ENCODE measurements at regions not wholly inside any gene's neighbourhood (a gene's known extent, or its start where the extent isn't known, plus 50 kb on each side); places are given as distances from the start of the nearest gene placed in this dataset.

- H3K79me2 ChIP-seq = no peaks in the 10 kb centered on the region
- no peak overlapping the region for H2AFZ ChIP-seq
- no peaks in the 10 kb centered on the region for H3K4me1 ChIP-seq
- no peaks in the 10 kb centered on the region for H3K36me3 ChIP-seq (ENCODE audit: control insufficient read depth, insufficient read depth, low read length)
- no peak overlapping the region for H3K4me3 ChIP-seq (ENCODE audit: low read depth, low read length)
- H3K27ac ChIP-seq = no peak overlapping the region
- no peak overlapping the region for H3K4me2 ChIP-seq (ENCODE audit: low read length)
- no peak for TF ChIP-seq CTCF (IDR thresholded peaks at IDR 0.05)
- no peaks in the 10 kb centered on the region for H3K27me3 ChIP-seq (ENCODE audit: control insufficient read depth, insufficient read depth, low read length)
- H3K9ac ChIP-seq = no peak overlapping the region
- no peaks in the 10 kb centered on the region for H3K9me3 ChIP-seq (ENCODE audit: control insufficient read depth, low read length)
Measured at GRCh38 chr5:87125766-87126165, 141.9 kb upstream of the RASA1 start.

GRCh38 chr5:87126869-87127268 is 140.8 kb upstream of the RASA1 start:
- no peak for TF ChIP-seq CTCF (IDR thresholded peaks at IDR 0.05)

GRCh38 chr5:87127426-87127825 is 140.3 kb upstream of the RASA1 start:
- H3K4me1 ChIP-seq = no peaks in the 10 kb centered on the region
- no peaks in the 10 kb centered on the region for H3K79me2 ChIP-seq
- no peak overlapping the region for H2AFZ ChIP-seq
- H3K9ac ChIP-seq = no peak overlapping the region
- H3K36me3 ChIP-seq (ENCODE audit: control insufficient read depth, insufficient read depth, low read length) = no peaks in the 10 kb centered on the region
- no peak overlapping the region for H3K4me3 ChIP-seq (ENCODE audit: low read depth, low read length)
- H3K4me2 ChIP-seq (ENCODE audit: low read length) = no peak overlapping the region
- no peak for TF ChIP-seq CTCF (IDR thresholded peaks at IDR 0.05)
- H3K9me3 ChIP-seq (ENCODE audit: control insufficient read depth, low read length) = no peaks in the 10 kb centered on the region
- no peaks in the 10 kb centered on the region for H3K27me3 ChIP-seq (ENCODE audit: control insufficient read depth, insufficient read depth, low read length)
- H3K27ac ChIP-seq = no peak overlapping the region

More at GRCh38 chr5:87126869-87127268, 140.8 kb upstream of the RASA1 start:
- no peaks in the 10 kb centered on the region for H3K27me3 ChIP-seq (ENCODE audit: control insufficient read depth, insufficient read depth, low read length)
- H3K79me2 ChIP-seq = no peaks in the 10 kb centered on the region
- no peak overlapping the region for H3K27ac ChIP-seq
- H3K4me1 ChIP-seq = no peaks in the 10 kb centered on the region
- H3K36me3 ChIP-seq (ENCODE audit: control insufficient read depth, insufficient read depth, low read length) = no peaks in the 10 kb centered on the region
- H3K9me3 ChIP-seq (ENCODE audit: control insufficient read depth, low read length) = no peaks in the 10 kb centered on the region
- H3K9ac ChIP-seq = no peak overlapping the region
- no peak overlapping the region for H3K4me3 ChIP-seq (ENCODE audit: low read depth, low read length)
- H2AFZ ChIP-seq = no peak overlapping the region
- no peak overlapping the region for H3K4me2 ChIP-seq (ENCODE audit: low read length)

- H3K79me2 ChIP-seq = no peaks in the 10 kb centered on the region
- no peaks in the 10 kb centered on the region for H3K4me1 ChIP-seq
- no peak overlapping the region for H3K4me3 ChIP-seq (ENCODE audit: low read depth, low read length)
- peak overlapping the region; percentile 18 for H2AFZ ChIP-seq
- no peak for TF ChIP-seq CTCF (IDR thresholded peaks at IDR 0.05)
- H3K36me3 ChIP-seq (ENCODE audit: control insufficient read depth, insufficient read depth, low read length) = no peaks in the 10 kb centered on the region
- H3K9ac ChIP-seq = no peak overlapping the region
- no peaks in the 10 kb centered on the region for H3K9me3 ChIP-seq (ENCODE audit: control insufficient read depth, low read length)
- no peak overlapping the region for H3K27ac ChIP-seq
- H3K27me3 ChIP-seq (ENCODE audit: control insufficient read depth, insufficient read depth, low read length) = no peaks in the 10 kb centered on the region
- H3K4me2 ChIP-seq (ENCODE audit: low read length) = no peak overlapping the region
Measured at GRCh38 chr5:87127956-87128687, 139.6 kb upstream of the RASA1 start.

GRCh38 chr5:87129046-87129445 is 138.6 kb upstream of the RASA1 start:
- Histone ChIP-seq H3K27me3 (ENCODE audit: control insufficient read depth, insufficient read depth, low read length) (no peaks in the 10 kb centered on the region), H3K79me2 (no peaks in the 10 kb centered on the region), H2AFZ (peak overlapping the region; percentile 18), H3K27ac (no peak overlapping the region), H3K9ac (no peak overlapping the region), H3K4me2 (ENCODE audit: low read length) (no peak overlapping the region), H3K9me3 (ENCODE audit: control insufficient read depth, low read length) (no peaks in the 10 kb centered on the region), H3K4me3 (ENCODE audit: low read depth, low read length) (no peak overlapping the region), H3K4me1 (no peaks in the 10 kb centered on the region), H3K36me3 (ENCODE audit: control insufficient read depth, insufficient read depth, low read length) (no peaks in the 10 kb centered on the region)
- TF ChIP-seq CTCF (IDR thresholded peaks at IDR 0.05) = no peak

All from parathyroid adenoma (tissue), 2 donors.